ENCODE measurements at regions not wholly inside any gene's neighbourhood (a gene's known extent, or its start where the extent isn't known, plus 50 kb on each side); places are given as distances from the start of the nearest gene placed in this dataset.

DNA sequence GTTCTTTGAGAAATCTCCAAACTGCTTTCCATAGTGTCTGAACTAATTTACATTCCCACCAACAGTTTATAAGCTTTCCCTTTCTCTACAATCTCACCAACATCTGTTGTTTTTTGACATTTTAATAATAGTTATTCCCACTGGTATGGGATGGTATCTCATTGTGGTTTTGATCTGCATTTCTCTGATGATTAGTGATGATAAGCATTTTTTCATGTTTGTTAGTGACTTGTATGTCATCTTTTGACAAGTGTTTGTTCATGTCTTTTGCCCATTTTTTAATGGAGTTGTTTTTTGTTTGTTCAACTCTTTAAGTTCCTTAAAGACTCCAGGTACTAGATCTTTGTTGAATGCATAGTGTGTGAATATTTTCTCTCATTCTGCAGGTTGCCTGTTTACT is 116.6 kb upstream of the TSC22D2 start:
- no peak for TF ChIP-seq CTCF (conservative IDR thresholded peaks at IDR 0.05; ENCODE audit: low read length)
- no peak overlapping the region for H3K4me3 ChIP-seq (ENCODE audit: low read length)
- no peak for DNase-seq (ENCODE audit: low read depth)

DNA sequence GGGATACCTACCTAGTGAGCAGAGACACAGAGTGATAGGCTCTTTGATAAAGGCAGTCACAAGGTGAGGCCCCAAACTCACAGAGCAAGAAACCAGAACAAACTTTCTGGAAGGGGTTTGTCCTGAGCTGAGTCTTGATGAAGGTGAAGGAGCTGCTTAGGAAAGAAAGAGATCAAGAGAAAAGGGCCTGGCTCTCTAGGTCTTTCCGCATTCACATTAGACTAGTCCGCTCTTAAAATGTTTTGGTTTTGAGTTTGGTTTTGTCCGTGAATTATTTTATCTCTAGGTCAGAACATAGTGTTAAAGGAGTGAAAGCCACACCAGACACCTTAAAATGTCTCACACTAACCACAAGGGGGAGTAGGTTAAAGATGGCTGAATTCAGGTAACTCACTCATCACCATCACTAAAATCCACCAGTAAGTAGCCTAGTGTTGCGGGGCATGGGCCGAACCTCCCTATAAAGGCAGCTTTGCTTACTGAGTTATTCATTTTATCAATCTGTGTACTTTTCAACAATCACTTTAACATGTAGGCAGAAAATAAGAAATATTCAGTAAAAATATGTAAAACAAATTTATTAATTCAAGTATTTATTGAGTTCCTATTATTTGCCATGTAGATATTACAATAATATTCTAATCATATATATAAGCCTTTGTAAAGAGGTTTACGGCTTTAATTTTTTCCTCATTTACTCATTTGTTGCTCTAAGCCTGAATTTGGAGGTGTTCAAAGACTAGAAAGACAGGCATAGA is 121.5 kb upstream of the TSC22D2 start:
- peak; percentile 50 for TF ChIP-seq CTCF (conservative IDR thresholded peaks at IDR 0.05; ENCODE audit: low read length)
- H3K4me3 ChIP-seq (ENCODE audit: low read length) = no peak overlapping the region
- DNase-seq (ENCODE audit: low read depth) = peak; percentile 40

DNA sequence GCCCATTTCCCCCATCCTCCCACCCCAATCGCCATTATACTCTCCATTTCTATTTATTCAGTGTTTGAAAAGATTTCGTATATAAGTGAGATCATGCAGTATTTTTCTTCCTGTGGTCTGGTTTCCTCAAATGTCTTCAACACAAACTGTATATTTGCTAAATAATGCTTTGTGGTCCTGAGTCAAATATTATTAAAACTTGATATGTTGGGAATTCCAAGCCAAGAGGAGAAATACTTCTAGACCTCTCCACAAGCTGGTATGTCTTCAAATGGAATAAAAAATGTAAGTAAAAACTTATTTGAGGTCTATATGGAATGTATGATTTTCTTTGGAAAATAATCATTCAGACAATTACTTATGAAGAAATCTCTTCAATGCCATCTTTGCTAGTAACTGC is 122.5 kb upstream of the TSC22D2 start:
- TF ChIP-seq CTCF (conservative IDR thresholded peaks at IDR 0.05; ENCODE audit: low read length) = no peak
- no peak overlapping the region for H3K4me3 ChIP-seq (ENCODE audit: low read length)

GRCh38 chr3:150278843-150279381 is 129.2 kb upstream of the TSC22D2 start:
- TF ChIP-seq CTCF (conservative IDR thresholded peaks at IDR 0.05; ENCODE audit: low read length) = no peak
- no peak for DNase-seq (ENCODE audit: low read depth)
- no peak overlapping the region for H3K4me3 ChIP-seq (ENCODE audit: low read length)

More for the DNA sequence above, 122.5 kb upstream of the TSC22D2 start:
- peak; percentile 39 for DNase-seq (ENCODE audit: low read depth)

DNA sequence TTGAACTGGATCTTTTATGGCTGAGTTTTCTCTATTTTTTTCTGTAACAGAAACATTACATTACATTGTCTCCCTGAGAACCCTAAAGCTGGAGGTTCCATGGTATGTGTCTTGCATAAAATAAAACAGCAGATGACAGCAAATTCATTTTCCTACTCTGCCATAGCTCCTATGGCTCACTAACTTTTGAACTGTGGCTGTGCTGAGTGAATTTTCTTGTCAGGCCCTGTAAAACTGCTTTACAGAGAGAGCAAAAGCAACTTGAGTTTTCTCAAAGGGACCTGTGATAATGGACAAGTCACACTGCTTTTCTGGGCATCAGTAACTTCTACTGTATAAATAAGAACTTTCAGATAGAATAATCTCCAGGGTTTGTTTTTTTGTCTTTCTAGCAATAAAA is 129.9 kb upstream of the TSC22D2 start:
- TF ChIP-seq CTCF (conservative IDR thresholded peaks at IDR 0.05; ENCODE audit: low read length) = no peak
- H3K4me3 ChIP-seq (ENCODE audit: low read length) = no peak overlapping the region
- no peak for DNase-seq (ENCODE audit: low read depth)

- no peak for TF ChIP-seq CTCF (conservative IDR thresholded peaks at IDR 0.05; ENCODE audit: low read length)
- no peak for DNase-seq (ENCODE audit: low read depth)
- no peak overlapping the region for H3K4me3 ChIP-seq (ENCODE audit: low read length)
These were observed 130.7 kb upstream of the TSC22D2 start for GRCh38 chr3:150277444-150277843.

DNA sequence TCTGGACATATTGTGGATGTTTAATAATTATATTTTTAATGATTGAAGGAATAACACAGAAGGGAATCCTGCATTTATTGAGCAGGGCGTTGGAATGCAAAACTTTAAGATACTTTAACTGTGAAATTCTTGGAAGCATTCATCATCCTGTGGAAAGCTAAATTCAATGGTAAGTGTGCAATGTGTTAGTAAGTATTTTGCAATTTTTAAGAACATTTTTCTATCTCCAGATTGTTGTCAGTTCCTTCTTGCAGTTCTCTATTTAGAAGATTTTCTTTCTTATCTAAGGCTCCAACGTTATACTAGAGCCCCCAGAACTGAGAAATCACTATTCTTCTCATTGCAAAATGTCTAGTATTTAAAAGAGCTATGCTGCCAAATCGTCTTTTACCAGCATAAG is 132.2 kb upstream of the TSC22D2 start:
- TF ChIP-seq CTCF (conservative IDR thresholded peaks at IDR 0.05; ENCODE audit: low read length) = no peak
- peak; percentile 53 for DNase-seq (ENCODE audit: low read depth)
- no peak overlapping the region for H3K4me3 ChIP-seq (ENCODE audit: low read length)

Measured in AG10803 (cell line).